Left ventricle myocardium superior (tissue), 1 donor: ENCODE measurements at regions not wholly inside any gene's neighbourhood (a gene's known extent, or its start where the extent isn't known, plus 50 kb on each side); places are given as distances from the start of the nearest gene placed in this dataset.
"Not testable (repeated sequence)": the region's sequence is repeated elsewhere in the genome, so short reads cannot be mapped to it uniquely, and the experiment has no call there.

Source experiments
- ATAC-seq: fragments of 200-7000 bp; cut with Tn5 transposase; one replicate; pipeline ENCODE4 v1.9.1; 2020; ENCODE audit warnings: mild to moderate bottlenecking, moderate library complexity
- DNase-seq: peaks from one replicate; pipeline ENCODE4 v3.0.0-alpha.2; 2020
- intact Hi-C: fragments of 100-400 bp; cut with micrococcal nuclease; formaldehyde crosslinking; loops from one replicate; pipeline ENCODE4 v1.11.0; 2022
- donor health status: DM: no; HTN: yes; CAD: no; lungs with severe emphysema.

- DNase-seq, intact Hi-C loops, ATAC-seq: not testable (repeated sequence)
These were observed 4400.5 kb upstream of the TPTE start for GRCh38 chr21:6120863-6121262.

GRCh38 chr21:6122629-6123028 lies 4398.8 kb upstream of the TPTE start:
- intact Hi-C loops, ATAC-seq, DNase-seq: not testable (repeated sequence)

GRCh38 chr21:6123224-6123623 lies 4398.2 kb upstream of the TPTE start:
- intact Hi-C loops, DNase-seq, ATAC-seq: not testable (repeated sequence)

- DNase-seq, intact Hi-C loops, ATAC-seq: not testable (repeated sequence)
These were observed 4395.7 kb upstream of the TPTE start for GRCh38 chr21:6125549-6126240.

- intact Hi-C loops, ATAC-seq, DNase-seq: not testable (repeated sequence)
These were observed 4394.2 kb upstream of the TPTE start for GRCh38 chr21:6126976-6127732.

GRCh38 chr21:6130734-6131133 lies 4390.6 kb upstream of the TPTE start:
- DNase-seq, ATAC-seq, intact Hi-C loops: not testable (repeated sequence)

- DNase-seq, ATAC-seq, intact Hi-C loops: not testable (repeated sequence)
These were observed 4388.0 kb upstream of the TPTE start for GRCh38 chr21:6133373-6133772.

GRCh38 chr21:6133852-6134630 lies 4387.3 kb upstream of the TPTE start:
- DNase-seq, ATAC-seq, intact Hi-C loops: not testable (repeated sequence)

GRCh38 chr21:6136732-6137131 lies 4384.7 kb upstream of the TPTE start:
- not testable (repeated sequence) for ATAC-seq, DNase-seq

GRCh38 chr21:6138244-6139136 lies 4382.9 kb upstream of the TPTE start:
- peak; percentile 65 for ATAC-seq
- intact Hi-C loops = not testable (repeated sequence)

More at GRCh38 chr21:6136732-6137131, 4384.7 kb upstream of the TPTE start:
- intact Hi-C loops = not testable (repeated sequence)

GRCh38 chr21:6139331-6139730 lies 4382.1 kb upstream of the TPTE start:
- intact Hi-C loops, ATAC-seq, DNase-seq: not testable (repeated sequence)

More at GRCh38 chr21:6138244-6139136, 4382.9 kb upstream of the TPTE start:
- DNase-seq = not testable (repeated sequence)

GRCh38 chr21:6139862-6140261 lies 4381.5 kb upstream of the TPTE start:
- DNase-seq, ATAC-seq, intact Hi-C loops: not testable (repeated sequence)

GRCh38 chr21:6140467-6141137 lies 4380.8 kb upstream of the TPTE start:
- intact Hi-C loops, DNase-seq: not testable (repeated sequence)

GRCh38 chr21:6141138-6141474 lies 4380.3 kb upstream of the TPTE start:
- DNase-seq, intact Hi-C loops, ATAC-seq: not testable (repeated sequence)

More at GRCh38 chr21:6140467-6141137, 4380.8 kb upstream of the TPTE start:
- ATAC-seq = not testable (repeated sequence)

- intact Hi-C loops, DNase-seq, ATAC-seq: not testable (repeated sequence)
These were observed 4368.2 kb upstream of the TPTE start for GRCh38 chr21:6153154-6153553.

GRCh38 chr21:6154524-6155320 lies 4366.7 kb upstream of the TPTE start:
- DNase-seq, intact Hi-C loops: not testable (repeated sequence)
- ATAC-seq = peak; percentile 62
